ENCODE measurements at regions not wholly inside any gene's neighbourhood (a gene's known extent, or its start where the extent isn't known, plus 50 kb on each side); places are given as distances from the start of the nearest gene placed in this dataset.

DNA sequence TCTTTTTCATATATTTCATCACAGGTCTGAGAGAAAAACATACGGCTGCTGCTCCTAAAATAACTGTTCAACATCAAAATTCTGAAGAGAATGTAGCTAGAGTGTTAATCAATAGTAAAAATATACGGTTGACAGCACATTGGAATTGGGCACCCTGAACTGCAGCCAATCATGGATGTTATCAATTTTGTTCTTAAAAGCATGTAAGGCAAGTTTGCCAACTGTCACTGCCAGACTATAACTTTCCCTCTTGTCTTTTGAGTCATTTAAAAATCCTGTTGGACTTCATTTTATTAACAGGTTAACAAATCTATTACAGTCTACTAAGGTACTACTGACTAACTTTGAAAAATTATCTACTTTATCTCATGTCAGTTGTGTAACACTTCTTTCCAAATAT is 592.8 kb downstream of the HACE1 start:
- DNase-seq: no peak
- Histone ChIP-seq H3K27me3 (ENCODE audit: control insufficient read depth, insufficient read depth, low read length, poor library complexity, severe bottlenecking) (no peaks in the 10 kb centered on the region), H3K9ac (ENCODE audit: extremely low read depth, low read length, poor library complexity, severe bottlenecking) (no peak overlapping the region), H3K9me3 (ENCODE audit: control insufficient read depth, low read length) (no peaks in the 10 kb centered on the region), H3K36me3 (ENCODE audit: control insufficient read depth, insufficient read depth, low read length) (no peaks in the 10 kb centered on the region), H3K4me1 (ENCODE audit: control insufficient read depth, insufficient read depth, low read length) (no peaks in the 10 kb centered on the region), H3K27ac (ENCODE audit: low read depth, low read length) (no peak overlapping the region), H3K4me3 (ENCODE audit: low read length) (no peak overlapping the region)
- no peaks in the 10 kb centered on the region for H3K4me1 Mint-ChIP-seq
- no peaks in the 10 kb centered on the region for H3K36me3 Mint-ChIP-seq (ENCODE audit: low read depth)
- no peaks in the 10 kb centered on the region for H3K27me3 Mint-ChIP-seq (ENCODE audit: insufficient read depth)
- WGBS, 2 experiments (ENCODE audit: insufficient coverage in 1 of 2, insufficient read length in 1 of 2): 87 to 100% methylated on average over 1 to 2 of the region's 2 CpGs
- TF ChIP-seq, protein P1, sequence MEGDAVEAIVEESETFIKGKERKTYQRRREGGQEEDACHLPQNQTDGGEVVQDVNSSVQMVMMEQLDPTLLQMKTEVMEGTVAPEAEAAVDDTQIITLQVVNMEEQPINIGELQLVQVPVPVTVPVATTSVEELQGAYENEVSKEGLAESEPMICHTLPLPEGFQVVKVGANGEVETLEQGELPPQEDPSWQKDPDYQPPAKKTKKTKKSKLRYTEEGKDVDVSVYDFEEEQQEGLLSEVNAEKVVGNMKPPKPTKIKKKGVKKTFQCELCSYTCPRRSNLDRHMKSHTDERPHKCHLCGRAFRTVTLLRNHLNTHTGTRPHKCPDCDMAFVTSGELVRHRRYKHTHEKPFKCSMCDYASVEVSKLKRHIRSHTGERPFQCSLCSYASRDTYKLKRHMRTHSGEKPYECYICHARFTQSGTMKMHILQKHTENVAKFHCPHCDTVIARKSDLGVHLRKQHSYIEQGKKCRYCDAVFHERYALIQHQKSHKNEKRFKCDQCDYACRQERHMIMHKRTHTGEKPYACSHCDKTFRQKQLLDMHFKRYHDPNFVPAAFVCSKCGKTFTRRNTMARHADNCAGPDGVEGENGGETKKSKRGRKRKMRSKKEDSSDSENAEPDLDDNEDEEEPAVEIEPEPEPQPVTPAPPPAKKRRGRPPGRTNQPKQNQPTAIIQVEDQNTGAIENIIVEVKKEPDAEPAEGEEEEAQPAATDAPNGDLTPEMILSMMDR (conservative IDR thresholded peaks at IDR 0.05): no peak
- H3K27ac Mint-ChIP-seq: no peak overlapping the region
- no peak overlapping the region for H3K4me3 Mint-ChIP-seq
- H3K9me3 Mint-ChIP-seq: no peaks in the 10 kb centered on the region

DNA sequence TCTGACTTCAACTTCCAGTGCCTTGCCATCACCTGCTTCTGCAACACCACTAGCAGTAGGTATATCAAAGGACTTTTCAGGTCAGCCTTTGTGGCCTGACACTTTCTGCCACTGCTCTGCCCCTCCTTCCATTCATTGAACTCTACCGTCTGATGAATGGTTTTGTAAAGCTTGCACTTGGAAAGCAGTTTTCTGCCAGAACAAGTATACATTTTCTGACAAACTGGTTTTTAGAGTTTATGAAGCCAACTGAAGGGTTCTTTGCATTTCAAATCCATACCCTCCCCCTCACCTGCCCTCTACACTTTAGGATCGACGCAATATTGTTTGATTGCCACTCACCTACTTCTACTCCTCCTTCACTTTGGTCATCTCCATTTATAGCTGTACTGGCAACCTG is 603.1 kb downstream of the HACE1 start:
- 60 to 95% methylated on average over 1 to 3 of the region's 3 CpGs for WGBS, 2 experiments (ENCODE audit: insufficient coverage in 1 of 2, insufficient read length in 1 of 2)
- Mint-ChIP-seq H3K4me1 (no peaks in the 10 kb centered on the region), H3K9me3 (no peaks in the 10 kb centered on the region), H3K27ac (no peak overlapping the region), H3K4me3 (no peak overlapping the region), H3K27me3 (ENCODE audit: insufficient read depth) (peaks cover 3% of the 10 kb centered on the region), H3K36me3 (ENCODE audit: low read depth) (no peaks in the 10 kb centered on the region)
- Histone ChIP-seq H3K9ac (ENCODE audit: extremely low read depth, low read length, poor library complexity, severe bottlenecking) (no peak overlapping the region), H3K4me3 (ENCODE audit: low read length) (no peak overlapping the region), H3K27me3 (ENCODE audit: control insufficient read depth, insufficient read depth, low read length, poor library complexity, severe bottlenecking) (no peaks in the 10 kb centered on the region), H3K4me1 (ENCODE audit: control insufficient read depth, insufficient read depth, low read length) (no peaks in the 10 kb centered on the region), H3K36me3 (ENCODE audit: control insufficient read depth, insufficient read depth, low read length) (no peaks in the 10 kb centered on the region), H3K9me3 (ENCODE audit: control insufficient read depth, low read length) (no peaks in the 10 kb centered on the region), H3K27ac (ENCODE audit: low read depth, low read length) (no peak overlapping the region)
- TF ChIP-seq, protein P1 (conservative IDR thresholded peaks at IDR 0.05): no peak
- no peak for DNase-seq

DNA sequence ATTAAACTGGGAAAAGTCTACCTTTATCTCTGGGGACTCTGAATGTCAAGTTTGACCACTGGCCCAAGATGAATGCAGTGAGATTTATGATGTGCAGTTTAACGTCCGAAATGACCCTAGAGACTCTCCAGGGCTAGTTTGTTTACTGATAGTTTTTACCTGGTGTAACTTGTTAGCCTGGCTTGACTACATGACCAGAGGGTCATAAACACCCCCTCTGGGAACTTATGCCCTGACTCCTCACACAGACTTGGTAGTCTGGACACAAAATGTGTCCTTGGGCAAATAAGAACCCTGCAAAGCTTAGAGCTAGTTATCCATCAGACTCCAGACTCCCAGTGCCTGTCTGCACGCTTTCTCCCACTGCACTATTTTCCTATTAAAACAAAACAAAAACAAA is 606.5 kb downstream of the HACE1 start:
- Histone ChIP-seq H3K4me1 (ENCODE audit: control insufficient read depth, insufficient read depth, low read length) (no peaks in the 10 kb centered on the region), H3K4me3 (ENCODE audit: low read length) (no peak overlapping the region), H3K9me3 (ENCODE audit: control insufficient read depth, low read length) (no peaks in the 10 kb centered on the region), H3K36me3 (ENCODE audit: control insufficient read depth, insufficient read depth, low read length) (no peaks in the 10 kb centered on the region), H3K27ac (ENCODE audit: low read depth, low read length) (no peak overlapping the region), H3K27me3 (ENCODE audit: control insufficient read depth, insufficient read depth, low read length, poor library complexity, severe bottlenecking) (peaks cover 8% of the 10 kb centered on the region), H3K9ac (ENCODE audit: extremely low read depth, low read length, poor library complexity, severe bottlenecking) (no peak overlapping the region)
- TF ChIP-seq, protein P1 (conservative IDR thresholded peaks at IDR 0.05): no peak
- H3K4me1 Mint-ChIP-seq: no peaks in the 10 kb centered on the region
- H3K36me3 Mint-ChIP-seq (ENCODE audit: low read depth): no peaks in the 10 kb centered on the region
- no peak for DNase-seq
- no peaks in the 10 kb centered on the region for H3K9me3 Mint-ChIP-seq
- no peaks in the 10 kb centered on the region for H3K27me3 Mint-ChIP-seq (ENCODE audit: insufficient read depth)
- H3K4me3 Mint-ChIP-seq: no peak overlapping the region
- 95% methylated on average over 3 of the region's 3 CpGs; no CpG with 5 or more reads in 1 of the 2 experiments for WGBS, 2 experiments (ENCODE audit: insufficient coverage in 1 of 2, insufficient read length in 1 of 2)
- no peak overlapping the region for H3K27ac Mint-ChIP-seq
